KBM-7 (cell line): ENCODE measurements at regions not wholly inside any gene's neighbourhood (a gene's known extent, or its start where the extent isn't known, plus 50 kb on each side); places are given as distances from the start of the nearest gene placed in this dataset.
"Not testable (repeated sequence)": the region's sequence is repeated elsewhere in the genome, so short reads cannot be mapped to it uniquely, and the experiment has no call there.

Experiments used
- DNase-seq: peaks from one replicate; pipeline ENCODE4 v3.0.0-alpha.2; 2015
- in situ Hi-C: fragments of 300-500 bp; cut with MboI; formaldehyde crosslinking; loops from 2 replicates; pipeline ENCODE4 v1.14.3; 2020; ENCODE audit warnings: low sequenced_read_pairs, low pct_unique_long_range_greater_than_20kb, mixed read lengths

DNA sequence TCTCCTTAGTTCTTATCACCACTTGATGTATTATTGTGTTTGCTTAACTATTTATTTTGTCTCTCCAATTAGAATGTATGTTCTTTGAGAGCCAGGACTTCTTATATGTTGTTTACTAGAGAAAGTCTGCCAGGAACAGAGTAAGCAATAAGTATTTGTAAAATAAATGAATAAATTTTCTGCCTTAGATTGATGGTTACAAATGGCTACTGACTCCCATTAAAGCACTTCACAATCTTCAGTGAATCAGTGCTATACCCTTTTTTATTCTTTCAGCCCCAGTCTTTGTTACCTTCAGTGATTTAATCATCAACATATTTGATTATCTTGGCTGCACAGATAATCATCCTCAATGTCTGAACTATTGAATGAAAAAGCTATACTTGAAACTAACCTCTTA is 197.1 kb upstream of the TMEM196 start:
- in situ Hi-C loops: no loop called here
- DNase-seq: no peak

DNA sequence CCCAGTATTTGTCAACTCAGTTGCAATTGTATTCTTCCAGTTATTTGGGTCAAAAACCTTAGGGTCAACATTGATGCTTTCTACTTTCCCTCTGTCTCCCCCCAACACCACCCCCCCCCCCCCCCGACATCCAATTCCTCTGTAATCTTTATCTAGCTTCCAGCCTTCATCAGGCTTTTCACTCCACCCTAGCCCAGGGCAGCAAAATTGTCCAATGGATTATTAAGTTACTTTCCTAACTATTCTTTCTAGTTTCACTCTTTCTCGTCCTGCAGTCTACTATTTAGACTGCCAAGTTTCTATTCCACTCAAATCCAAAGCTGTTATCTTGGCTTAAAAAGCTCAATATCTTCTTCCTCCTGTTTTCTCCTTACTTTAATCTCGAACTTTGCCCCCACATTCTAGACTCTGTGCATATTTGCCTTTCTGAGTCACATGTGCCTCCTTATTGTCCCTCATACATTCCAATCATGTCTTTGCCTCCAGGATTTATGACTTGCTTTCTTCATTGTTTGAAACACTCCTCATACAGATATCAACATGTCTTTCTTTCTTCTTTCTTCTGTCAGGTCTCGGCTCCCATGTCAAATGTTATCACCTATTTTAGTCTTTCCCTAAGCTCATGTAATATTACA is 196.6 kb upstream of the TMEM196 start:
- in situ Hi-C loops: no loop called here
- DNase-seq: no peak

- in situ Hi-C loops: no loop called here
These were observed 190.8 kb upstream of the TMEM196 start for GRCh38 chr7:19964246-19964645.

DNA sequence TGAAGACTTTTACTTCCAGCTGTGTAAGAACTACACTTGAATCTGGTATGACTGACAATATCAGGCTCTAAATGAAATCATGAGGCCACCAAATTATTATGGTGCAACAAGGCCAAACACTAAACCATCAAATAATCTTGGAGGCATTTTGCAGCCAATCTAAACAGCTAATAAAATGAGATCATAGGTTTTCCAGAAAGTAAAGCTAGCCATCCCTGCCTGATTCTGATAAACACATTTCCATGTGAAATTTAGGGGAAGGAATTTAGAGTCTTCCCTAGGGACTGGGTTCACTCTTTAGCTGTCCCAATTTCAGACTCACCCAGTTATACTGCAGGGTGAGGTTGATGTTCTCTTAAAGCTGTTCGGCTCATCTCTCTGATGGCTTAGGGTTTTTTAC is 190.3 kb upstream of the TMEM196 start:
- no peak for DNase-seq
- in situ Hi-C loops: no loop called here

More at GRCh38 chr7:19964246-19964645, 190.8 kb upstream of the TMEM196 start:
- no peak for DNase-seq

DNA sequence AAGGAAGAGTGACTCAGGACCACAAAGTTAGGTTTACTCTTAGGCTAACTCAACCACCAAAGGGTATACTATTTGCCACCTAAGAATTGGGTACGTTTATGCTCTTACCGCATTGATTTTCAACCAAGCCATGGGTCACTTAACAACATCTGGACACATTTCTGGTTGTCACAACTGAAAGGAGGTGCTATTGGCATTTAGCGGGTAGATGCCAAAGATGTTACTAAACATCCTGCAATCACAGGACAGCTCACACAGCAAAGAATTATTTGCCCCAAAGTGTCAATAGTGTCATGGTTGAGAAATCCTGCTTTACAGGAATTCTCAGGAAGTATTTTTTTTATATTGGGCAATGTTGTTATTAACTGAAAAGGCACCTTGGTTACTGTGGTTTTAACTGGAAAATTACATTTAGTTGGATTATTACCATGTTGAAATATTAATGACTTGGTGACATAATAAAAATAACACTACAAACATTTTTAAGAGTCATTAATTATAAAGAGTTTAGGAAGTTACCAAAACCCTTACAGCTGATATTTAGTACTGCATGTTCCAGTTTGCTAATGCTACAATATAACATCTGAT is 185.0 kb upstream of the TMEM196 start:
- DNase-seq: no peak

GRCh38 chr7:19957664-19958063 is 184.2 kb upstream of the TMEM196 start:
- in situ Hi-C loops: no loop called here

More for the DNA sequence above, 185.0 kb upstream of the TMEM196 start:
- in situ Hi-C loops: no loop called here

DNA sequence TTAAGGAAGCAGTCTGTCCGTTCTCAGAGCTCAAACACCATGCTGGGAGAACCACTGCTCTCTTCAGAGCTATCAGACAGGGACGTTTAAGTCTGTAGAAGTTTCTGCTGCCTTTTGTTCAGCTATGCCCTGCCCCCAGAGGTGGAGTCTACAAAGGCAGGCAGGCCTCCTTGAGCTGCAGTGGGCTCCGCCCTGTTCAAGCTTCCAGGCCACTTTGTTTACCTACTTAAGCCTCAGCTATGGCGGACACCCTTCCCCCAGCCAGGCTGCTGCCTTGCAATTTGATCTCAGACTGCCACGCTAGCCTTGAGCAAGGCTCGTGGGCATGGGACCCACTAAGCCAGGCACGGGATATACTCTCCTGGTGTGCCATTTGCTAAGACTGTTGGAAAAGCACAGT is 180.7 kb upstream of the TMEM196 start:
- in situ Hi-C loops, DNase-seq: not testable (repeated sequence)

More at GRCh38 chr7:19957664-19958063, 184.2 kb upstream of the TMEM196 start:
- no peak for DNase-seq

- in situ Hi-C loops, DNase-seq: not testable (repeated sequence)
These were observed 180.0 kb upstream of the TMEM196 start for GRCh38 chr7:19953411-19953810.

- in situ Hi-C loops: no loop called here
- DNase-seq: no peak
These were observed 174.7 kb upstream of the TMEM196 start for GRCh38 chr7:19948160-19948559.

- in situ Hi-C loops: no loop called here
- no peak for DNase-seq
These were observed 171.1 kb upstream of the TMEM196 start for GRCh38 chr7:19944363-19945120.

- DNase-seq: no peak
- in situ Hi-C loops: no loop called here
These were observed 166.3 kb upstream of the TMEM196 start for GRCh38 chr7:19939746-19940145.

DNA sequence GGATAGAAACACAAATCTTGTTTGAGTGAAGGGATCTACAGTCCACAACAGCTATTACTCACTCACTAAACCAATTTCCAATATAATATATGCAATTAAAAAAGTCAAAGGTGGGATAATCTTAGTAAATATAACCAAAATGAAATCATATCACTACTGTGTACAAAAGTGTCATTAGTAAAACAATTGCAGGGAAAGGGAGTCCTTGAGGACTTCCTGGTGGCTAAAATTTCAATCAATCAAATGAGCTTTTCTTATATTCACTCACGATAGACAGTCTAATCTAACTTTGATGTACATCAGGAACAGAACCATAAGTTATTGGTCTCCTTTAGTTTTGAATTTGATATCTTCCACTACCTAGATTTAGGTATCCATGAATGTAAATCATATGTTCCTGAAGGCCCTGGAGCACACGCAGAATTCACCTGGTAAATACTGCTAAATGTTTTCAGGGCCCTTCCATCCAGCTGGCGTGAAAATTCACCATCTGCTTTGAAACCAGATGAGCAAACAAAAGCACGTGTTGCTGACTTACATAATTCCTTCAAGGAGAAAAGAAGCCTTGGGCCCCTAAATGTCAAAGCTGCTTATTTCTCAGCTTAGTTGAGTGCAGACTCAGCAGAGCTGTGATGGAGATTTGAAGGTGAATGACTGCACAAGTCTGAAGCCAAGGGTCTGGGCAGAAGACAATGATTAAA is 159.3 kb upstream of the TMEM196 start:
- in situ Hi-C loops: no loop called here
- no peak for DNase-seq

- in situ Hi-C loops: no loop called here
- no peak for DNase-seq
These were observed 157.4 kb upstream of the TMEM196 start for GRCh38 chr7:19930851-19931250.

GRCh38 chr7:19930051-19930450 is 156.6 kb upstream of the TMEM196 start:
- DNase-seq: no peak
- in situ Hi-C loops: no loop called here

DNA sequence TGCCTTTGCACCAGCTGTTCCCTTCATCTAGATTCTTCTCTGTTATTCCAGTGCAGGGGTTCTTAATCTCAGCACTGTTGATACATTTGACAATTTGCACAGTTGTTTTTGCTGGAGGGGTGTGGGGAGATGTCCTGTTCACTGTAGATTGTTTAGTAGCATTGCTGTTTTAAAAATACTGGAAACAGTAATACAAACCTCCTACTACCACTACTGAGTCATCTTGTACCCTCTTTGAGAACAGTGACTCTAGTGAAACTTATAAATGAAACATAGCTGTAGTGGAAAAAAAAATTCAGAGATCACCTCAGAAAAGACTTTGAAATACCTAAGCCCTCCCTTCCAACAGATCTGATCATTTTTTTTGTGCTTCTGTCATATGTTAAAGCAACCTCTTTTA is 154.8 kb upstream of the TMEM196 start:
- in situ Hi-C loops: no loop called here
- no peak for DNase-seq

DNA sequence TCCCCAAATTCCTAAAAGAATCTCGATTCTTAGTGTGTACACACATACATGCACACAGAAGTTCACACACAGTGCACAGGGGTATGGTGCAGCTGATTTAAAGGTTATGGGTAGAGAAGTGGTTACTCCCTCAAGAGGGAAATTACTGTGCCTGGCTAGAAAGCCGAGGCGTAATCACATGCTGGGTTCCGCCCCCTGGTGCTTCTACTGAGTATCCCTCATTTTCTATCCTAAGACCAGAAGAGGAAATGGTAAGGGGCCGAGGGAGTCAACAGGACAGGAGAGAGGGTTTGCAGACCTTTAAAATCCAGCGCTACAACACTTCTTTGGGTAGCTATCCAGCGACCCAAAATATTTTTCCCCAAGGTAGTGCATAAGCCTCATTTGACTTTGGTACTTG is 147.3 kb upstream of the TMEM196 start:
- DNase-seq: no peak
- in situ Hi-C loops: no loop called here

- in situ Hi-C loops: no loop called here
- DNase-seq: no peak
These were observed 146.7 kb upstream of the TMEM196 start for GRCh38 chr7:19920166-19920565.

DNA sequence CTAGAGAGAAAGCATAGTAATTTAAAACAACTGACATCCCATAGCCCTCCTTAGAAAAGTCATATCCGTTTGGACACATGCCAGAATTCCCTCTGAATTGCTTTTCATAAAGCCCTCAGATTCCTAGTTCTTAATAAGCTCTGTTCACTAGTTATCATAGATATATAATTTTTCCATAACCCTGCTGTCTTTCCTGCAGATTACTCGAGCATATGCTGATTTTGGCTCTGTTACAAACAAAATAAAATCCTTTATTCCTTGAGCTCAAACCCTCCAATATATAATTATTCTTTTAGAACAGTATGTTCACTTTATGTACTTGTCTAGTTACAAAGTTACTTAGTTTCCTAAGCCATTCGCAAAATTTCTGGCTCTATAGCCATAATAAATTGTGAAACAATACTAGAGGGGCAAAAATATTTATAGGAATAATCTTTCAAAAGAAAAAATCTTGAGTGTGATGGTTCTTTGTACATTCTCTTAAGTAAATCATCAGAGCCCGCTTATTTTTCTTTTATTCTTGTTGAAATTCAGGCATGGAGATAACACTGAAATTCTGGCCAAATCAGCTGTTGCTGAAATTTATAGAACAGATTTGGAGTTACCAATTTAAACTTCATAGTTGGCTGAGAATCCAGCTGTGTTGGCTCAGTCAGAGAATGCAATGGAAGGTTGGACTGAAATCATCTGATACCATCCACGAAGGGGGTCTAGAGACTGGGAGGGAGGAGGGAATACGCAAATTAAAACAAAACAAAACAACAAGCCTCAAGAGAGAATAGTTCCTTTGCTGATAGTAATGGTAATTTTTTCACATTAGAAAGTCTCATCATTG is 146.1 kb upstream of the TMEM196 start:
- in situ Hi-C loops: no loop called here
- no peak for DNase-seq

DNA sequence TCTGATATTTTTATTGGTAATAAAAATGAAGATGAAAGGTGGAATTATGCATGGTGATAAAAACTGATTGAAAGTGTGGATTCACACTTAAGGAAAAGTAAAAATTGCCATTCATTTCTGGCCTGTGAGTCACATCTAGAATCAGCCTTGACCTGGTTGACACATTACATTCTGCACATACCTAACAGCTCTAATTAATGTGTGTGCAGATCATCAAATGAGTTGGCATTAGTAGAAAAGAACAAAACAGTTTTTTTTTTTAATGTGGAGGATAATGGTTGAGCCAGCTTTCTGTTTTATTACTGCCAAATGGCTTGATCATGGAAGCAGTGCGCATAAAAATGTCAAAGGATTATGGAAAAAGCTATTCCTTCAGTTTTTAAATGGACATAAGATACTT is 142.6 kb upstream of the TMEM196 start:
- in situ Hi-C loops: no loop called here
- no peak for DNase-seq
